Keratinocyte (primary cell): ENCODE measurements at regions not wholly inside any gene's neighbourhood (a gene's known extent, or its start where the extent isn't known, plus 50 kb on each side); places are given as distances from the start of the nearest gene placed in this dataset.
"Not testable (repeated sequence)": the region's sequence is repeated elsewhere in the genome, so short reads cannot be mapped to it uniquely, and the experiment has no call there.

Source experiments
- EZH2 ChIP-seq: IDR thresholded peaks from one replicate; pipeline ENCODE4 v1.6.1; 2012; ENCODE audit warnings: inconsistent platforms, mild to moderate bottlenecking, low read length, moderate library complexity
- TF ChIP-seq, protein P1 (sequence below), 3 experiments: IDR thresholded peaks in 1 of 3; conservative IDR thresholded peaks in 1 of 3; optimal IDR thresholded peaks in 1 of 3; 2 replicates in 2 of 3; 3 replicates in 1 of 3; pipeline versions ENCODE3 to v1.5.1; 2011; ENCODE audit warnings: low read length in 3 of 3, mild to moderate bottlenecking in 3 of 3, moderate library complexity in 2 of 3, control low read depth in 1 of 3, inconsistent platforms in 1 of 3; ENCODE audit not compliant: insufficient read depth in 2 of 3; ENCODE audit errors: extremely low read depth in 1 of 3

DNA sequence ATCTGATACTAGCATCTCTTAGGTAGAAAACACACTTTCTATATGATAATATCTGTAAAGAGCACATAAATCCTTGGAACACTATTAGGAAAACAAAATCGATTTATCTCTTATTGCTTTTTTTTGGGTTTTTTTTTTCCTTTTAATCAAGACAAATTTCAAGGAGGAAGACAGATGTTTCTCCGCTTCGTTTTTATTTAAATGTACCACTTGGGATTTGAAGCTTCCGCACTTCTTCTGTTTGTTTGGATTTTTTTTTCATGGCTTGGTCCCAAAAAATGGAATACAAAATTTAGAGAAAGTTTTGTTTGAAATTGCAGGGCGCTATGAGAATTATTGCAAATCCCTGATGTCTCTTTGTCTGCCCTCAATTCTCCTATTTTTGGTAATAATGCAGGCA is 51.7 kb upstream of the NBPF19 start:
- TF ChIP-seq, protein P1, sequence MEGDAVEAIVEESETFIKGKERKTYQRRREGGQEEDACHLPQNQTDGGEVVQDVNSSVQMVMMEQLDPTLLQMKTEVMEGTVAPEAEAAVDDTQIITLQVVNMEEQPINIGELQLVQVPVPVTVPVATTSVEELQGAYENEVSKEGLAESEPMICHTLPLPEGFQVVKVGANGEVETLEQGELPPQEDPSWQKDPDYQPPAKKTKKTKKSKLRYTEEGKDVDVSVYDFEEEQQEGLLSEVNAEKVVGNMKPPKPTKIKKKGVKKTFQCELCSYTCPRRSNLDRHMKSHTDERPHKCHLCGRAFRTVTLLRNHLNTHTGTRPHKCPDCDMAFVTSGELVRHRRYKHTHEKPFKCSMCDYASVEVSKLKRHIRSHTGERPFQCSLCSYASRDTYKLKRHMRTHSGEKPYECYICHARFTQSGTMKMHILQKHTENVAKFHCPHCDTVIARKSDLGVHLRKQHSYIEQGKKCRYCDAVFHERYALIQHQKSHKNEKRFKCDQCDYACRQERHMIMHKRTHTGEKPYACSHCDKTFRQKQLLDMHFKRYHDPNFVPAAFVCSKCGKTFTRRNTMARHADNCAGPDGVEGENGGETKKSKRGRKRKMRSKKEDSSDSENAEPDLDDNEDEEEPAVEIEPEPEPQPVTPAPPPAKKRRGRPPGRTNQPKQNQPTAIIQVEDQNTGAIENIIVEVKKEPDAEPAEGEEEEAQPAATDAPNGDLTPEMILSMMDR (optimal IDR thresholded peaks at IDR 0.05 in 1 of 3, IDR thresholded peaks at IDR 0.05 in 1 of 3, conservative IDR thresholded peaks at IDR 0.05 in 1 of 3; ENCODE audit: extremely low read depth in 1 of 3, insufficient read depth in 2 of 3, low read length in 3 of 3): not testable (repeated sequence)
- TF ChIP-seq EZH2: not testable (repeated sequence)
